Lung (tissue), 11 donors: ENCODE measurements at regions not wholly inside any gene's neighbourhood (a gene's known extent, or its start where the extent isn't known, plus 50 kb on each side); places are given as distances from the start of the nearest gene placed in this dataset.

Source experiments
- ATAC-seq: fragments of 200-7000 bp; cut with Tn5 transposase; one replicate; pipeline ENCODE4 v1.9.1; 2020; ENCODE audit warnings: moderate number of reproducible peaks; ENCODE audit not compliant: insufficient read depth, low FRiP score
- DNase-seq, 3 donors: peaks; one replicate each; pipeline ENCODE4 v3.0.0-alpha.2; 2013 to 2017
- H3K27ac ChIP-seq, 2 donors: one replicate each; pipeline ENCODE4 v1.5.1; 2013; ENCODE audit warnings: mild to moderate bottlenecking in 2 of 2, moderate library complexity in 2 of 2, control low read depth in 1 of 2, inconsistent platforms in 1 of 2, low read depth in 1 of 2, low read length in 1 of 2
- H3K27me3 ChIP-seq, 3 donors: one replicate each; pipeline ENCODE4 v1.5.1; 2013; ENCODE audit warnings: low read length in 2 of 3; ENCODE audit not compliant: control insufficient read depth in 3 of 3, insufficient read depth in 3 of 3
- H3K36me3 ChIP-seq, 4 donors: one replicate each; pipeline ENCODE4 v1.5.1; 2013; ENCODE audit warnings: low read length in 4 of 4, mild to moderate bottlenecking in 1 of 4, moderate library complexity in 1 of 4; ENCODE audit not compliant: control insufficient read depth in 4 of 4, insufficient read depth in 4 of 4
- H3K4me1 ChIP-seq, 5 donors: one replicate each; pipeline ENCODE4 v1.5.1; 2013; ENCODE audit warnings: low read length in 5 of 5, mild to moderate bottlenecking in 2 of 5, moderate library complexity in 1 of 5; ENCODE audit not compliant: control insufficient read depth in 5 of 5, insufficient read depth in 5 of 5
- H3K4me3 ChIP-seq: one replicate; pipeline ENCODE4 v1.5.1; 2013; ENCODE audit warnings: mild to moderate bottlenecking, control low read depth, moderate library complexity
- H3K9ac ChIP-seq, 2 donors: one replicate each; pipeline ENCODE4 v1.5.1; 2013; ENCODE audit warnings: low read length in 2 of 2, control low read depth in 1 of 2; ENCODE audit not compliant: insufficient read depth in 1 of 2
- H3K9me3 ChIP-seq, 4 donors: one replicate each; pipeline ENCODE4 v1.5.1; 2013; ENCODE audit warnings: low read length in 3 of 4, mild to moderate bottlenecking in 1 of 4, moderate library complexity in 1 of 4; ENCODE audit not compliant: control insufficient read depth in 4 of 4, insufficient read depth in 3 of 4
- WGBS, 2 donors: extraction: QIAGEN DNeasy Blood & Tissue Kit; methylation state at CpG; one replicate each; pipeline ENCODE4 v1.1.7; 2013; 5-methylcytosine and 5-hydroxymethylcytosine counted together
- TF ChIP-seq, protein P1 (sequence below): IDR thresholded peaks from 2 replicates; pipeline ENCODE4 v1.5.1; 2012; ENCODE audit warnings: mild to moderate bottlenecking; ENCODE audit errors: control extremely low read depth, extremely low read depth
- donor health status: control.
- donor health status: control.
- donor health status: Bipolar disorder and iron deficiency.
- donor health status: healthy.
- donor health status: DM: yes; HTN: yes; CAD: no.

DNA sequence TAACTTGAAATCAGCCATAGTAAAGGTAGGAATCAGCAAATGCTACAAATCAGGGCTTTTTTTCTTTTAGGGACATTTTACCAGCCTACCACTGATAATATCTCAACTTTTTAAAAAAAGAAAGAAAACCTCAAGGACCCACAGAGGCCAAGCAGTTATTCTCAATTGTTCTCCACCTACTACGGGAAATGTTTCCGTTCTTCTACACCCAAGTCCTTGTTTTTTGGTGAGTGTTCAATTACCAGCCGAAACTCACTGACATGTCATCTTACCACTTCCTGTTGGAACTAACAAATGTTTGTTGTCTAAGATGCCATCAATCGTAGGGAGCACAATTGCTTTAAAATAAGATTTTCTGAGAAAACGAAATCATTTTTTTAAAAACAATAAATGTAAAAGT lies 50.2 kb upstream of the CDK1 start:
- Histone ChIP-seq H3K27me3 (no peaks in the 10 kb centered on the region), H3K36me3 (no peaks in the 10 kb centered on the region), H3K4me1 (peaks cover 0 to 12% (median 3%) of the 10 kb centered on the region in 5 donors), H3K9me3 (peaks cover 0 to 1% (median 0%) of the 10 kb centered on the region in 4 donors), H3K9ac (no peak overlapping the region), H3K4me3 (no peak overlapping the region), H3K27ac (no peak overlapping the region)
- 66 to 69% methylated on average over 5 of the region's 5 CpGs for WGBS, 2 donors
- no peak for ATAC-seq
- TF ChIP-seq, protein P1, sequence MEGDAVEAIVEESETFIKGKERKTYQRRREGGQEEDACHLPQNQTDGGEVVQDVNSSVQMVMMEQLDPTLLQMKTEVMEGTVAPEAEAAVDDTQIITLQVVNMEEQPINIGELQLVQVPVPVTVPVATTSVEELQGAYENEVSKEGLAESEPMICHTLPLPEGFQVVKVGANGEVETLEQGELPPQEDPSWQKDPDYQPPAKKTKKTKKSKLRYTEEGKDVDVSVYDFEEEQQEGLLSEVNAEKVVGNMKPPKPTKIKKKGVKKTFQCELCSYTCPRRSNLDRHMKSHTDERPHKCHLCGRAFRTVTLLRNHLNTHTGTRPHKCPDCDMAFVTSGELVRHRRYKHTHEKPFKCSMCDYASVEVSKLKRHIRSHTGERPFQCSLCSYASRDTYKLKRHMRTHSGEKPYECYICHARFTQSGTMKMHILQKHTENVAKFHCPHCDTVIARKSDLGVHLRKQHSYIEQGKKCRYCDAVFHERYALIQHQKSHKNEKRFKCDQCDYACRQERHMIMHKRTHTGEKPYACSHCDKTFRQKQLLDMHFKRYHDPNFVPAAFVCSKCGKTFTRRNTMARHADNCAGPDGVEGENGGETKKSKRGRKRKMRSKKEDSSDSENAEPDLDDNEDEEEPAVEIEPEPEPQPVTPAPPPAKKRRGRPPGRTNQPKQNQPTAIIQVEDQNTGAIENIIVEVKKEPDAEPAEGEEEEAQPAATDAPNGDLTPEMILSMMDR = no peak
- DNase-seq = no peak

DNA sequence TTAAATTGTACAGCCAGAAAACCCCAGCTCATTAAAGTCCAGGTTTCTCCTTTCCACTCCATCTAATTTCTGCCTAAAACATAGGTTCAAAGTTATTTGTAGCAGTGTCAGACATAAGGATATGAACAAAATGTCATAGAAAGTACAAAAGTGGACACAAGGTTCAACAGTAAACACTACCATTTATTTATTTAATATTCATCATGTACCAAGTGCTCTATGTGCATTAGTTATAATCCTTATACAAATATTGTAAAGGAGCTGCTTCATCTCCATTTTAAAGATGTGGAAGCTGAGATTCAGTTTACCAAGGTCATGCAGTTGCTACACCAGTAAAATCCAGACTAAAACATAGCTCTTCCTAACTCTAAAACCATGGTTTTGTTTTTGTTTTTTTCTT lies 52.0 kb upstream of the CDK1 start:
- no peak for ATAC-seq
- TF ChIP-seq, protein P1 = no peak
- Histone ChIP-seq H3K36me3 (no peaks in the 10 kb centered on the region), H3K9ac (no peak overlapping the region), H3K27ac (no peak overlapping the region), H3K27me3 (no peaks in the 10 kb centered on the region), H3K4me1 (peaks cover 0 to under 1% (median 0%) of the 10 kb centered on the region in 5 donors), H3K9me3 (no peaks in the 10 kb centered on the region), H3K4me3 (no peak overlapping the region)
- DNase-seq = no peak

DNA sequence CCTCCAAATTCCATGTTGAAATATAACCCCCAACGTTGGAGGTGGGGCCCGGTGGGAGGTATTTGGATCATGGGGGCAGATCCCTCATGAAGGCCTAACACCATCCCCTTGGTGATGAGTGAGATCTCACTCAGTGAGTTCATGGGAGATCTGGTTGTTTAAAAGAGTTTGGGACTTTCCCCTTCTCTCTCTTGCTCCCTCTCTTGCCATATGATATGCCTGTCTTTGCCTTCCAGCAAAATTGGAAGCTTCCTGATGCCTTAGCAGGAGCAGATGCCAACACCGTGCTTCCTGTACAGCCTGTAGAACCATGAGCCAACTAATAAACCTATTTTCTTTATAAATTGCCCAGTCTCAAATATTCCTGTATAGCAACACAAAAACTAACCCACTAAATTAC lies 55.7 kb upstream of the CDK1 start:
- ATAC-seq = no peak
- WGBS, 2 donors = 71 to 84% methylated on average over 3 of the region's 3 CpGs
- H3K9ac ChIP-seq = no peak overlapping the region
- no peaks in the 10 kb centered on the region for H3K9me3 ChIP-seq
- no peak for DNase-seq
- H3K27ac ChIP-seq = no peak overlapping the region
- TF ChIP-seq, protein P1 = no peak
- no peaks in the 10 kb centered on the region for H3K36me3 ChIP-seq
- no peak overlapping the region for H3K4me3 ChIP-seq
- no peaks in the 10 kb centered on the region for H3K27me3 ChIP-seq
- H3K4me1 ChIP-seq = no peaks in the 10 kb centered on the region

DNA sequence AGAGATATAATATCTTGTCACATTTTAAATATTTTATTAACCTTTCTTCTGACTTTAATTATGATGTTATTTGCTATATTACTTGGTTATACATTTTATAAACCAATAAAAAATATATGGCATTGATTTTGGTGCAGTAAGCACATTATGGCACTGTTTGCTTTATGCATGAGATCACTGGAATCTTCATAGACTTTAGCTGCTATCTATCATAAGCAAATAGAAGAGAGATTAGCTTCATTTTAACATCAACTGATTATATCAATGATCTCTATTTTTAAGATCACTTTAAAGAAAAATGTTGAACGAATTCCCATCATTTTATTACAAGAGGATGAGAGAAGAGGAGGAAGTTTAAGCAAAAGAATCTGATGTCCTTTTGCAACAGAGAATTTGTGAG lies 58.6 kb upstream of the CDK1 start:
- WGBS, 2 donors = 81 to 86% methylated on average over 1 of the region's 1 CpG
- H3K36me3 ChIP-seq = no peaks in the 10 kb centered on the region
- H3K9me3 ChIP-seq = no peaks in the 10 kb centered on the region
- H3K4me1 ChIP-seq = no peaks in the 10 kb centered on the region
- H3K9ac ChIP-seq = no peak overlapping the region
- TF ChIP-seq, protein P1 = no peak
- no peak for ATAC-seq
- H3K27me3 ChIP-seq = no peaks in the 10 kb centered on the region
- DNase-seq = no peak
- no peak overlapping the region for H3K4me3 ChIP-seq
- no peak overlapping the region for H3K27ac ChIP-seq
